HG03025 (cell line): ENCODE measurements at regions not wholly inside any gene's neighbourhood (a gene's known extent, or its start where the extent isn't known, plus 50 kb on each side); places are given as distances from the start of the nearest gene placed in this dataset.

Experiments used
- ATAC-seq: cut with Tn5 transposase; IDR thresholded peaks from one replicate; pipeline ENCODE4 v1.9.1; 2021; ENCODE audit warnings: mild to moderate bottlenecking, moderate library complexity; ENCODE audit not compliant: unreplicated experiment, low FRiP score

- peak; percentile 74 for ATAC-seq
Measured at GRCh38 chr12:58804749-58805148, 115.6 kb downstream of the LRIG3 start.

DNA sequence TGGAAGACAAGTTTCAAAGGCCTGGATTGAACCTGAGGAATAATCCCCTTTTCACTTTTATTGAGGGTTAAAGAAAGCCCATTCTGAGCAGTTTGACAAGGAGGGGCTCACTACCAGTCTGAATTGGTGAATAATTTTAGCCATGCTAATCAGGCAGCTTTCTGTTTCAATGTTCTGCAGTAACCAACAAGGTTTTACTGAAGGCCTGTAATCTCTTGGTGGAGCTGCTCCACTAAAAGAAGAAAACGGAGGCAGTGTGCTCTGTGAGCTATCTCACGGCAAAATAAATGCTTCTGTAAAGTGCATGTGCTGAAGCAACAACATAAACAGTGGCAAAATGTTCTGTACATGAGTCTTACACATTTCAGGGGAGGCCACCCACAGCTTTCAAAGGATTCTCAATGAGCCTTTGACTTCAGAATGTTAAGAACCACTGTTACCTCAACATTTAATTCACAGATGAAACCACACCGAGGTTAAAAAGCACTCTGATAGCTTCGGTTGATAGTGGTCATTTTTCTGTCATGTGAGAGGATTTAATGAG is 111.2 kb downstream of the LRIG3 start:
- no peak for ATAC-seq

- no peak for ATAC-seq
Measured at GRCh38 chr12:58811346-58811745, 109.0 kb downstream of the LRIG3 start.

DNA sequence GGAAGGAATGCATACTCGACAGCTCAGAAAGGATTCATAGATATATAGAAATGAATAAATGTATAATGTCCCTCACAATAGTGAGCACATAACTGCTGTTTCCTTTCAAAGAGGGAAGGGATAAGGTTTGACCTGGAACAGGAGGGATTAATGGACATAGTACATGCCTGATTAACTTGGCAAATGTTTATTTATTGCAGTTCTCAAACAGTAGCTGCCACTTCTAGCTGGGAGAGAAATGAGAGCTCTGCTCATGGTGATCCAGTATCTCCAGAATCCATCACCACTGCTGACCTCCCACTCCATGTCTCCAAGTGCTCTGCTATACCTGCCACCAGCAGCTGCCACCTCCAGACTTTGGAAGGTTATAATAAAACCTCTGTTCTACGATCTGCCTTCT is 108.1 kb downstream of the LRIG3 start:
- ATAC-seq, result no peak

DNA sequence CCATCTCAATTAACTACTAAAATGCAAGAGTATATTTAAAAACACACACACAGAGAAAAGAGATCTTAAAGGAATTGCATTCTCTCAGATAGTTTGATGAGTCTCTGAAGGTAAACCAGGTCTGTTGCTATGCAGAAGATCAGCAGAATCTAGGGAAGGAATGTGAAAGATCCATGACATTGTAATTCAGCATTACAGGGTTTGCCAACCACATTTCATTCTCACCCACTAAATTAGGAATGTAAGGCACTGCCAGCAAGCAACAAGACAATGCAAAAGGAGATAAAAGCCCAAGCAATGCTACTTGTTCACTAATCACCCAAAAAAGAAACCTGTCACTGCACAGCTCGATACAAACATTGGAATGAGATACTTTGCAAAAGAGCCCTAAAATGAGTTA is 106.3 kb downstream of the LRIG3 start:
- no peak for ATAC-seq

- no peak for ATAC-seq
Measured at GRCh38 chr12:58815235-58815634, 105.1 kb downstream of the LRIG3 start.

DNA sequence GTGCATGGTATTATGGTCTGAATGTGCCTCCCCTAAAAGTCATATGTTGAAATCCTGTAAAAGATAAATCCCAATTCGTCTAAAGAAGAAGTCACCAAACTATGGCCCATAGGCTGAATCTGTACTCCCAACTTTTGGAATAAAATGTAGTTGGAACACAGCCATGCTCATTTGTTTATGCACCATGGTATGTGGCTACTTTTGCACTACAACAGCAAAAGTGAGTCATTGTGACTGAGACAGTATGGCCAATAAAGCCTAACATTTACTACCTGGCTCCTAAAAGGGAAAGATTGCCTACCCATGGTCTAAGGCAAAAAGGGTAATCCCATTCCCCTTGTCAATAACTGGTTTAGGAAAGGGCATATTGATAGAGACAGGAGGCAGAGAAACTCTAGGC is 101.8 kb downstream of the LRIG3 start:
- ATAC-seq, result no peak

- no peak for ATAC-seq
Measured at GRCh38 chr12:58819345-58819744, 101.0 kb downstream of the LRIG3 start.

- ATAC-seq, result no peak
Measured at GRCh38 chr12:58819985-58820384, 100.3 kb downstream of the LRIG3 start.
